ENCODE measurements at regions not wholly inside any gene's neighbourhood (a gene's known extent, or its start where the extent isn't known, plus 50 kb on each side); places are given as distances from the start of the nearest gene placed in this dataset.

DNA sequence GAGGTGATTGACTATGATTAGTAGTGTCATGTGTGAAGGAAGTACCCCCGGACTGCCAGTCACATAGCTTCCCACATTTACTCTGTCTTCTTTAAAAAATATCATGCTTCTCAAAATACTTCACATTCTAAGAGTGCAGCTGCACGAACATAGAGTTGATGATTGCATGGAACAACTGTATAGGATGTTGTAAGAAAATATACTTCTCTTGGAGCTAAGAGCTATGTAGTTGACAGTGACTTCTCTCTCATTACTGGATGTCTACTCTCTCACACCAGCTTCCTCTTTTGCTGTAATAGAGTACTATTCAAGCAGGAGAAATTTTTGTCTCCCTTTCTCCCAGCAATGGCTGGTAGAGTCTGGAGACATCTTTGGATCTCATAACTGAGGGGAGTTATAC lies 99.4 kb upstream of the PUDP start:
- H3K36me3 Mint-ChIP-seq (ENCODE audit: low read depth), result no peaks in the 10 kb centered on the region
- peak overlapping the region in 2 of 3 experiments; percentile 43 to 51 for H3K27ac Mint-ChIP-seq
- H3K9me3 Mint-ChIP-seq, result peaks cover 6% of the 10 kb centered on the region
- peaks cover 26% of the 10 kb centered on the region for H3K4me1 Mint-ChIP-seq
- TF ChIP-seq, protein P1, sequence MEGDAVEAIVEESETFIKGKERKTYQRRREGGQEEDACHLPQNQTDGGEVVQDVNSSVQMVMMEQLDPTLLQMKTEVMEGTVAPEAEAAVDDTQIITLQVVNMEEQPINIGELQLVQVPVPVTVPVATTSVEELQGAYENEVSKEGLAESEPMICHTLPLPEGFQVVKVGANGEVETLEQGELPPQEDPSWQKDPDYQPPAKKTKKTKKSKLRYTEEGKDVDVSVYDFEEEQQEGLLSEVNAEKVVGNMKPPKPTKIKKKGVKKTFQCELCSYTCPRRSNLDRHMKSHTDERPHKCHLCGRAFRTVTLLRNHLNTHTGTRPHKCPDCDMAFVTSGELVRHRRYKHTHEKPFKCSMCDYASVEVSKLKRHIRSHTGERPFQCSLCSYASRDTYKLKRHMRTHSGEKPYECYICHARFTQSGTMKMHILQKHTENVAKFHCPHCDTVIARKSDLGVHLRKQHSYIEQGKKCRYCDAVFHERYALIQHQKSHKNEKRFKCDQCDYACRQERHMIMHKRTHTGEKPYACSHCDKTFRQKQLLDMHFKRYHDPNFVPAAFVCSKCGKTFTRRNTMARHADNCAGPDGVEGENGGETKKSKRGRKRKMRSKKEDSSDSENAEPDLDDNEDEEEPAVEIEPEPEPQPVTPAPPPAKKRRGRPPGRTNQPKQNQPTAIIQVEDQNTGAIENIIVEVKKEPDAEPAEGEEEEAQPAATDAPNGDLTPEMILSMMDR (IDR thresholded peaks at IDR 0.05; ENCODE audit: unreplicated experiment in 3 of 3), result no peak
- no peaks in the 10 kb centered on the region for H3K27me3 Mint-ChIP-seq (ENCODE audit: low read depth)
- H3K4me3 Mint-ChIP-seq, result peak overlapping the region in 2 of 3 experiments; percentile 29 to 32

DNA sequence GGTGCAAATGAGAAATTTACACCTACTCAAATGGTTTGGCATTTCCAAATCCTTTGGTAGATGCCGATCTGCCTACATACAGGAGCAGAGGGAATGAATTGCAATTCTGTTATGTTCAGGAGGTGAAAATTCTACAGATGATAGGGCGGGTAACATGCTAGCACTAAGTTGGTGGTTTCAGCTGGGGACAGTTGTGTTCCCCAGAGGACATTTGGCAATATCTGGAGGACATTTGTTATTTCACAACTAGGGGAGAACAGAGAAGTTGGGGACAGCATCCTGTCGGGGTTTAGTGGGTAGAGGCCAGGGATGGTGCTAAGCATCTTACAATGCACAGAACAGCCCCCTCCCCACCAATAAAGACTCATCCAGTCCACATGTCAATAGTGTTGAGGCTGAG lies 96.5 kb upstream of the PUDP start:
- peaks cover 6% of the 10 kb centered on the region for H3K9me3 Mint-ChIP-seq
- H3K36me3 Mint-ChIP-seq (ENCODE audit: low read depth), result no peaks in the 10 kb centered on the region
- H3K4me1 Mint-ChIP-seq, result peaks cover 26% of the 10 kb centered on the region
- no peak overlapping the region for H3K4me3 Mint-ChIP-seq
- H3K27ac Mint-ChIP-seq, result no peak overlapping the region
- H3K27me3 Mint-ChIP-seq (ENCODE audit: low read depth), result no peaks in the 10 kb centered on the region
- TF ChIP-seq, protein P1 (IDR thresholded peaks at IDR 0.05; ENCODE audit: unreplicated experiment in 3 of 3), result no peak

DNA sequence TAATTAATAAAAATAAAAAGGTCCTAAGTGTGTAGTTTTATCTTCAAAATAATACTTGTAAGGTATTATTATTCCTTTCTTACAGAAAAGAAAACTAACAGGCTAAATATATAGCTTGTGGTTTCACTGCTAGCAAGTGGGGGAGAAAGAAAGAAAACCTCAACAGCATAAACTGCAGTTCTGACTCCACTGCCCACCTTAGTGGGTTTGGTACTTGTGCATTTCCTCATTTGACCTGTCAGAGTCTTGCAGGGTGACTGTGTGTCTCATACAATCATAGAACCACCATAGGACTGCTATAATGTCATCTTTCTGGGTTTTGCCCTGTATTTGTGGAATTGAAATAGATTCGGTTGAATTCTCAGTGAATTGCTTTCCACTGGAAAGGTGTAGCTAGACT lies 94.7 kb upstream of the PUDP start:
- H3K4me3 Mint-ChIP-seq, result no peak overlapping the region
- H3K9me3 Mint-ChIP-seq, result peaks cover 2% of the 10 kb centered on the region
- no peaks in the 10 kb centered on the region for H3K36me3 Mint-ChIP-seq (ENCODE audit: low read depth)
- no peaks in the 10 kb centered on the region for H3K27me3 Mint-ChIP-seq (ENCODE audit: low read depth)
- H3K4me1 Mint-ChIP-seq, result peaks cover 26% of the 10 kb centered on the region
- H3K27ac Mint-ChIP-seq, result no peak overlapping the region
- TF ChIP-seq, protein P1 (IDR thresholded peaks at IDR 0.05; ENCODE audit: unreplicated experiment in 3 of 3), result no peak

DNA sequence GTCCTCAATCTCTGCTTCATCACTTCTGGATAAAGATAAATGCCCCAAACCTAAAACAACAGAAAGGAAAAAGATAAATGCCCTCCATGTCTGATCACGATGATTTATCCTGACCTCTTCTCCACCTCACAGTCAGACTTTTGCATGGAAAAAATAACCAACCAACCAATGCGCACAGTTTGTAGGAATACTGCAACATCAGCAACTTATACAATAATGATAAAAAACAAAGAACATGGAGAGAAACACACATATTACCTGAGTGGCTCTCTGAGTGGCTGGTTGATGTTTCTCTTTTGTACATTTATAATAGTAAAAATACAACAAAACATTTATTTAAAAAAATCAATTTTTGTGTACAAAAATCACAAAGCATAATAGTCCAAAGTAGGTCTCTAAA lies 93.0 kb upstream of the PUDP start:
- Mint-ChIP-seq H3K27ac (no peak overlapping the region), H3K36me3 (ENCODE audit: low read depth) (no peaks in the 10 kb centered on the region), H3K27me3 (ENCODE audit: low read depth) (no peaks in the 10 kb centered on the region), H3K4me3 (no peak overlapping the region), H3K4me1 (peaks cover 14% of the 10 kb centered on the region), H3K9me3 (peaks cover under 1% of the 10 kb centered on the region)
- TF ChIP-seq, protein P1 (IDR thresholded peaks at IDR 0.05; ENCODE audit: unreplicated experiment in 3 of 3), result no peak

DNA sequence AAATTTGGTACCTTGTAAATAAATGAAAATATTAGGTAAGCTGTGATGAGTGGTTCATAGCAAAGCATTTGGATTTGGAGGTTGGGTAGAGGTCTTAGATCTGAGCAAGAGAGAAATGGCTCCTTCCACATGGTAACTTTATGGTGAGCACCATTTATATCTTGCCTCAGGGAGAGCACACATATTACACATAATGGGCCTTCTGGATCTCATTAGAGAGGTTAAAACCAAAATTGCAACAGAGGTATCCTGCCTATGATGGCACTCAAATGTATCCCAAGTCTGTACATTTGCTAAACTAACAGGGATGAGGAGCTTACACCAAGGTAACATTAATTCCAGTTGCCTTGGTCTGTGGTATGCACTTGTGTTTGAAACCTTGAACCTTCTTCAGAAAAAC lies 87.1 kb upstream of the PUDP start:
- Mint-ChIP-seq H3K9me3 (no peaks in the 10 kb centered on the region), H3K36me3 (ENCODE audit: low read depth) (no peaks in the 10 kb centered on the region), H3K4me3 (no peak overlapping the region), H3K4me1 (peaks cover 25% of the 10 kb centered on the region), H3K27me3 (ENCODE audit: low read depth) (no peaks in the 10 kb centered on the region), H3K27ac (no peak overlapping the region)
- TF ChIP-seq, protein P1 (IDR thresholded peaks at IDR 0.05; ENCODE audit: unreplicated experiment in 3 of 3), result no peak

DNA sequence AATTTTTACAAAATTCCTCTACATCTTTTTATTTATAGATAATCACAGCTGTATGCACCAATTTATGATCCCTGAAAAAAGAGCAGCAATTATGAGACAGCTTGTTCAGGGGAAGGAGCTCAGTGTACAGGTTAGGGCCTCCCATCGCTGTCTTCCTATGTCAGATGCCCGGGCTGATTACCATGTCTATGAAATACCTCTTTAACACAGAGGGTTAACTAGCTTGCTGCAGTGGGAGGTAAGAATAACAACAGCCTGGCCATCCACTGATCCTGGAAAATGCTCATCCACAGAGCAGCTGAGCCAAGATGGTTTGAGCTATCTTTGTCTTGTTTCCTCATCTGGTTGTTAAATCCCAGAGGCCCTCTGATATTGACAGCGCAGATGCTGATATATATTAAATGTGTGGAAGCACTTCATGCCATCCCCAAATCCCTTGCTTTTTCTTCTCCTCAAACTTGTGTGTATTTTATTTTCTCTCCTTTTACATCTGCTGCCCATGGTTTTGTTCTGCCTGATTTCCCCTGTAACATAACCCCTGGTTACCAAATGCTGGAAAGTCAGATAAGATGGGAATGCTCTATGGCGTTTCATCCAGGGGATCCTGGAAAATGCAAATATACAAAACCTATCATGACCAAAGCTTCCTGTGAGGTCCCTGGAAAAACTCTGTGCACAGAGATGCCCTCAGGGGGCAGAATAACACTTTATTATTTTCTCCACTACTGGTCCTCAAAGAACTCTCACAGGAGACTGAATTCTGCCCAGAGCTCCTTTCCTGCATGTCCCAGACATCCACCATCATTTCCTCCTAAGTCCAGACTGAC lies 85.8 kb upstream of the PUDP start:
- TF ChIP-seq, protein P1 (IDR thresholded peaks at IDR 0.05; ENCODE audit: unreplicated experiment in 3 of 3), result no peak
- Mint-ChIP-seq H3K4me3 (no peak overlapping the region), H3K27me3 (ENCODE audit: low read depth) (no peaks in the 10 kb centered on the region), H3K9me3 (no peaks in the 10 kb centered on the region), H3K27ac (peak overlapping the region in 2 of 3 experiments; percentile 7 to 54), H3K4me1 (peaks cover 28% of the 10 kb centered on the region), H3K36me3 (ENCODE audit: low read depth) (no peaks in the 10 kb centered on the region)

Data from nephron (organoid).